Liver (tissue), 8 donors: ENCODE measurements at regions not wholly inside any gene's neighbourhood (a gene's known extent, or its start where the extent isn't known, plus 50 kb on each side); places are given as distances from the start of the nearest gene placed in this dataset.

ENCODE experiments used
- DNase-seq: peaks from one replicate; pipeline ENCODE4 v3.0.0-alpha.2; 2017; ENCODE audit warnings: low spot score
- H3K27ac ChIP-seq, 2 donors: one replicate each; pipeline ENCODE4 v1.7.0; 2013; ENCODE audit warnings: inconsistent platforms in 2 of 2, low read length in 2 of 2, control low read depth in 1 of 2, low read depth in 1 of 2, mild to moderate bottlenecking in 1 of 2
- H3K27me3 ChIP-seq, 4 donors: one replicate each; pipeline versions ENCODE4 v1.6.1 to v1.7.0; 2013; ENCODE audit warnings: low read length in 3 of 4, inconsistent platforms in 1 of 4, mild to moderate bottlenecking in 1 of 4, moderate library complexity in 1 of 4; ENCODE audit not compliant: control insufficient read depth in 4 of 4, insufficient read depth in 4 of 4
- H3K36me3 ChIP-seq, 4 donors: one replicate each; pipeline versions ENCODE4 v1.6.1 to v1.7.0; 2013; ENCODE audit warnings: low read length in 3 of 4, mild to moderate bottlenecking in 3 of 4, low read depth in 1 of 4, moderate library complexity in 1 of 4; ENCODE audit not compliant: control insufficient read depth in 4 of 4, insufficient read depth in 3 of 4
- H3K4me1 ChIP-seq, 4 donors: one replicate each; pipeline versions ENCODE4 v1.6.1 to v1.7.0; 2013; ENCODE audit warnings: low read length in 3 of 4, mild to moderate bottlenecking in 3 of 4, moderate library complexity in 1 of 4; ENCODE audit not compliant: control insufficient read depth in 4 of 4, insufficient read depth in 4 of 4
- H3K4me3 ChIP-seq, 3 donors: one replicate each; pipeline versions ENCODE4 v1.6.1 to v1.7.0; 2013; ENCODE audit warnings: low read length in 3 of 3, control low read depth in 1 of 3, low read depth in 1 of 3, mild to moderate bottlenecking in 1 of 3
- H3K9ac ChIP-seq, 2 donors: one replicate each; pipeline ENCODE4 v1.7.0; 2013; ENCODE audit warnings: low read length in 2 of 2, mild to moderate bottlenecking in 2 of 2, moderate library complexity in 2 of 2, control low read depth in 1 of 2, low read depth in 1 of 2
- H3K9me3 ChIP-seq, 4 donors: one replicate each; pipeline versions ENCODE4 v1.6.1 to v1.7.0; 2013; ENCODE audit warnings: low read length in 3 of 4; ENCODE audit not compliant: control insufficient read depth in 4 of 4
- ATF3 ChIP-seq: IDR thresholded peaks from 2 replicates; pipeline ENCODE4 v1.6.1; 2016; ENCODE audit warnings: antibody characterized with exemption
- EGR1 ChIP-seq, 2 donors: IDR thresholded peaks; 2 replicates each; pipeline ENCODE4 v1.6.1; 2016 to 2018; ENCODE audit warnings: antibody characterized with exemption in 2 of 2, low read depth in 2 of 2
- FOXA1 ChIP-seq: IDR thresholded peaks from 2 replicates; pipeline ENCODE4 v1.6.1; 2016; ENCODE audit warnings: antibody characterized with exemption
- FOXA2 ChIP-seq: IDR thresholded peaks from 2 replicates; pipeline ENCODE4 v1.6.1; 2016; ENCODE audit warnings: antibody characterized with exemption
- HNF4A ChIP-seq, 2 donors: conservative IDR thresholded peaks; 2 replicates each; pipeline ENCODE4 v1.6.1; 2016; ENCODE audit warnings: antibody characterized with exemption in 2 of 2, mild to moderate bottlenecking in 2 of 2
- HNF4G ChIP-seq: IDR thresholded peaks from 2 replicates; pipeline ENCODE4 v1.6.1; 2016; ENCODE audit warnings: antibody characterized with exemption
- JUND ChIP-seq, 2 donors: IDR thresholded peaks; 2 replicates each; pipeline ENCODE4 v1.6.1; 2016; ENCODE audit warnings: antibody characterized with exemption in 2 of 2
- MAX ChIP-seq: IDR thresholded peaks from 2 replicates; pipeline ENCODE4 v1.6.1; 2016; ENCODE audit warnings: antibody characterized with exemption
- NR2F2 ChIP-seq: IDR thresholded peaks from 2 replicates; pipeline ENCODE4 v1.6.1; 2016; ENCODE audit warnings: antibody characterized with exemption
- RAD21 ChIP-seq, 2 donors: IDR thresholded peaks; 2 replicates each; pipeline ENCODE4 v1.6.1; 2016; ENCODE audit warnings: antibody characterized with exemption in 2 of 2, mild to moderate bottlenecking in 2 of 2
- RXRA ChIP-seq, 2 donors: IDR thresholded peaks; 2 replicates each; pipeline ENCODE4 v1.6.1; 2017 to 2018; ENCODE audit warnings: antibody characterized with exemption in 2 of 2, mild to moderate bottlenecking in 1 of 2
- SP1 ChIP-seq: IDR thresholded peaks from 2 replicates; pipeline ENCODE4 v1.6.1; 2018; ENCODE audit warnings: antibody characterized with exemption, mild to moderate bottlenecking
- TAF1 ChIP-seq: conservative IDR thresholded peaks from 2 replicates; pipeline ENCODE4 v1.6.1; 2016; ENCODE audit warnings: antibody characterized with exemption, mild to moderate bottlenecking
- YY1 ChIP-seq: IDR thresholded peaks from 2 replicates; pipeline ENCODE4 v1.6.1; 2016; ENCODE audit warnings: antibody characterized with exemption, mild to moderate bottlenecking
- WGBS: extraction: QIAGEN DNeasy Blood & Tissue Kit; methylation state at CpG from one replicate; pipeline ENCODE4 v1.1.7; 2013; 5-methylcytosine and 5-hydroxymethylcytosine counted together
- TF ChIP-seq, protein P1 (sequence below): fragments of 150-350 bp; IDR thresholded peaks from 2 replicates; pipeline ENCODE4 v1.5.1; 2017; ENCODE audit warnings: improper control_type of control experiment, low read depth, low read length; ENCODE audit not compliant: missing input control
- TF ChIP-seq, protein P2 (sequence below): IDR thresholded peaks from 2 replicates; pipeline ENCODE4 v1.6.1; 2016; ENCODE audit warnings: antibody characterized with exemption, mild to moderate bottlenecking
- TF ChIP-seq, protein P3 (sequence below): IDR thresholded peaks from 2 replicates; pipeline ENCODE4 v1.6.1; 2016; ENCODE audit warnings: antibody characterized with exemption
- donor health status: healthy.
- donor health status: healthy.
- donor health status: healthy.
- donor health status: healthy.
- donor health status: healthy.

DNA sequence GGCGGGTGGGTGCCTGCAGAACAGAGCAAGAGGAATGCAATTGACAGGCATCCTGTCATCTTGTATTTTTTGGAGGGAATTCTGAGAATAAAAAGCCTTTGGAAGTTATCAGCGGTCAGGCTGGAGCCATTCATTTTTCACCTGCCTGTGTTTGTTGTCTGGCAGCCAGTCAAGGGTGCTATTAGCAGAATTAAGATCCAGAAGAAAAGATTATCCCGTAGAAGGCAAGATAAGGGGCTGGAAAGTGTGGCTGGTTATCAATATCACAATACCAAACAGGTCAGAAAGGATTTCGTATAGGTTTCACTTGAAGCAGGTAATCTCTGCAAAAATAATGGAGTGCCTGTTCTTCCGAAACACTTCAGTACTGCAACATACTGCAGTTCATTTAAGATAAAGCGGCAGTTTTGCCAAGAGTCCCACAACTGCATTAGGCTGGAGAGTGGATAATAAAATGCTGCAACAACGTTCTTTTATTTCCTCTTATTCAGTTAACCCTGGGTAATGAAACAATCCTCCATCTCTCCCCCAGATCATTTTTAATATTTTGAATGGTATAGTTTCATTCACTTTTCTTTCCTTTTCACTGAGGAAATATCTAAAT, 171.2 kb upstream of the CDKN3 start:
- Histone ChIP-seq H3K9ac (no peak overlapping the region), H3K27me3 (no peaks in the 10 kb centered on the region), H3K27ac (no peak overlapping the region), H3K9me3 (no peaks in the 10 kb centered on the region), H3K36me3 (no peaks in the 10 kb centered on the region), H3K4me3 (no peak overlapping the region), H3K4me1 (peaks cover 0 to 23% (median 19%) of the 10 kb centered on the region in 4 donors)
- TF ChIP-seq HNF4A (conservative IDR thresholded peaks at IDR 0.05) = no peak
- TF ChIP-seq, protein P1, sequence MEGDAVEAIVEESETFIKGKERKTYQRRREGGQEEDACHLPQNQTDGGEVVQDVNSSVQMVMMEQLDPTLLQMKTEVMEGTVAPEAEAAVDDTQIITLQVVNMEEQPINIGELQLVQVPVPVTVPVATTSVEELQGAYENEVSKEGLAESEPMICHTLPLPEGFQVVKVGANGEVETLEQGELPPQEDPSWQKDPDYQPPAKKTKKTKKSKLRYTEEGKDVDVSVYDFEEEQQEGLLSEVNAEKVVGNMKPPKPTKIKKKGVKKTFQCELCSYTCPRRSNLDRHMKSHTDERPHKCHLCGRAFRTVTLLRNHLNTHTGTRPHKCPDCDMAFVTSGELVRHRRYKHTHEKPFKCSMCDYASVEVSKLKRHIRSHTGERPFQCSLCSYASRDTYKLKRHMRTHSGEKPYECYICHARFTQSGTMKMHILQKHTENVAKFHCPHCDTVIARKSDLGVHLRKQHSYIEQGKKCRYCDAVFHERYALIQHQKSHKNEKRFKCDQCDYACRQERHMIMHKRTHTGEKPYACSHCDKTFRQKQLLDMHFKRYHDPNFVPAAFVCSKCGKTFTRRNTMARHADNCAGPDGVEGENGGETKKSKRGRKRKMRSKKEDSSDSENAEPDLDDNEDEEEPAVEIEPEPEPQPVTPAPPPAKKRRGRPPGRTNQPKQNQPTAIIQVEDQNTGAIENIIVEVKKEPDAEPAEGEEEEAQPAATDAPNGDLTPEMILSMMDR = no peak
- TF ChIP-seq, protein P2, sequence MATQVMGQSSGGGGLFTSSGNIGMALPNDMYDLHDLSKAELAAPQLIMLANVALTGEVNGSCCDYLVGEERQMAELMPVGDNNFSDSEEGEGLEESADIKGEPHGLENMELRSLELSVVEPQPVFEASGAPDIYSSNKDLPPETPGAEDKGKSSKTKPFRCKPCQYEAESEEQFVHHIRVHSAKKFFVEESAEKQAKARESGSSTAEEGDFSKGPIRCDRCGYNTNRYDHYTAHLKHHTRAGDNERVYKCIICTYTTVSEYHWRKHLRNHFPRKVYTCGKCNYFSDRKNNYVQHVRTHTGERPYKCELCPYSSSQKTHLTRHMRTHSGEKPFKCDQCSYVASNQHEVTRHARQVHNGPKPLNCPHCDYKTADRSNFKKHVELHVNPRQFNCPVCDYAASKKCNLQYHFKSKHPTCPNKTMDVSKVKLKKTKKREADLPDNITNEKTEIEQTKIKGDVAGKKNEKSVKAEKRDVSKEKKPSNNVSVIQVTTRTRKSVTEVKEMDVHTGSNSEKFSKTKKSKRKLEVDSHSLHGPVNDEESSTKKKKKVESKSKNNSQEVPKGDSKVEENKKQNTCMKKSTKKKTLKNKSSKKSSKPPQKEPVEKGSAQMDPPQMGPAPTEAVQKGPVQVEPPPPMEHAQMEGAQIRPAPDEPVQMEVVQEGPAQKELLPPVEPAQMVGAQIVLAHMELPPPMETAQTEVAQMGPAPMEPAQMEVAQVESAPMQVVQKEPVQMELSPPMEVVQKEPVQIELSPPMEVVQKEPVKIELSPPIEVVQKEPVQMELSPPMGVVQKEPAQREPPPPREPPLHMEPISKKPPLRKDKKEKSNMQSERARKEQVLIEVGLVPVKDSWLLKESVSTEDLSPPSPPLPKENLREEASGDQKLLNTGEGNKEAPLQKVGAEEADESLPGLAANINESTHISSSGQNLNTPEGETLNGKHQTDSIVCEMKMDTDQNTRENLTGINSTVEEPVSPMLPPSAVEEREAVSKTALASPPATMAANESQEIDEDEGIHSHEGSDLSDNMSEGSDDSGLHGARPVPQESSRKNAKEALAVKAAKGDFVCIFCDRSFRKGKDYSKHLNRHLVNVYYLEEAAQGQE = no peak
- TF ChIP-seq HNF4G = no peak
- TF ChIP-seq ATF3 = no peak
- no peak for TF ChIP-seq RAD21 (IDR thresholded peaks at IDR 0.05)
- TF ChIP-seq RXRA (IDR thresholded peaks at IDR 0.05) = no peak
- TF ChIP-seq FOXA2 = no peak
- TF ChIP-seq FOXA1 = no peak
- no peak for TF ChIP-seq MAX
- TF ChIP-seq EGR1 (IDR thresholded peaks at IDR 0.05; ENCODE audit: low read depth in 2 of 2) = no peak
- TF ChIP-seq, protein P3, sequence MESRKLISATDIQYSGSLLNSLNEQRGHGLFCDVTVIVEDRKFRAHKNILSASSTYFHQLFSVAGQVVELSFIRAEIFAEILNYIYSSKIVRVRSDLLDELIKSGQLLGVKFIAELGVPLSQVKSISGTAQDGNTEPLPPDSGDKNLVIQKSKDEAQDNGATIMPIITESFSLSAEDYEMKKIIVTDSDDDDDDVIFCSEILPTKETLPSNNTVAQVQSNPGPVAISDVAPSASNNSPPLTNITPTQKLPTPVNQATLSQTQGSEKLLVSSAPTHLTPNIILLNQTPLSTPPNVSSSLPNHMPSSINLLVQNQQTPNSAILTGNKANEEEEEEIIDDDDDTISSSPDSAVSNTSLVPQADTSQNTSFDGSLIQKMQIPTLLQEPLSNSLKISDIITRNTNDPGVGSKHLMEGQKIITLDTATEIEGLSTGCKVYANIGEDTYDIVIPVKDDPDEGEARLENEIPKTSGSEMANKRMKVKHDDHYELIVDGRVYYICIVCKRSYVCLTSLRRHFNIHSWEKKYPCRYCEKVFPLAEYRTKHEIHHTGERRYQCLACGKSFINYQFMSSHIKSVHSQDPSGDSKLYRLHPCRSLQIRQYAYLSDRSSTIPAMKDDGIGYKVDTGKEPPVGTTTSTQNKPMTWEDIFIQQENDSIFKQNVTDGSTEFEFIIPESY = no peak
- TF ChIP-seq JUND (IDR thresholded peaks at IDR 0.05) = no peak
- no peak for TF ChIP-seq TAF1
- TF ChIP-seq NR2F2 = no peak
- TF ChIP-seq YY1 = no peak
- TF ChIP-seq SP1 = no peak
- no peak for DNase-seq
- 49% methylated on average over 7 of the region's 7 CpGs for WGBS

- no peak overlapping the region for H3K27ac ChIP-seq
- H3K4me3 ChIP-seq = no peak overlapping the region
- no peak for DNase-seq
- H3K36me3 ChIP-seq = no peaks in the 10 kb centered on the region
- no peak overlapping the region for H3K9ac ChIP-seq
- H3K27me3 ChIP-seq = no peaks in the 10 kb centered on the region
- H3K9me3 ChIP-seq = no peaks in the 10 kb centered on the region
- 83% methylated on average over 2 of the region's 2 CpGs for WGBS
- H3K4me1 ChIP-seq = peaks cover 0 to 26% (median 19%) of the 10 kb centered on the region in 4 donors
- TF ChIP-seq, protein P1 = no peak
- TF ChIP-seq FOXA2 (no peak), HNF4G (no peak), YY1 (no peak), TAF1 (no peak), RXRA (IDR thresholded peaks at IDR 0.05) (no peak), ATF3 (no peak), MAX (no peak), SP1 (no peak), NR2F2 (no peak), HNF4A (conservative IDR thresholded peaks at IDR 0.05) (no peak), FOXA1 (no peak), RAD21 (IDR thresholded peaks at IDR 0.05) (no peak), EGR1 (IDR thresholded peaks at IDR 0.05; ENCODE audit: low read depth in 2 of 2) (no peak), JUND (IDR thresholded peaks at IDR 0.05) (no peak)
- TF ChIP-seq, protein P3 = no peak
Measured at GRCh38 chr14:54226103-54226502, 170.7 kb upstream of the CDKN3 start.
